ENCODE measurements at regions not wholly inside any gene's neighbourhood (a gene's known extent, or its start where the extent isn't known, plus 50 kb on each side); places are given as distances from the start of the nearest gene placed in this dataset.

- TF ChIP-seq POLR2AphosphoS5 (IDR thresholded peaks at IDR 0.05) (no peak), EP300 (IDR thresholded peaks at IDR 0.05) (no peak), POLR2A (IDR thresholded peaks at IDR 0.05) (no peak), CTCF (IDR thresholded peaks at IDR 0.05) (no peak)
- Histone ChIP-seq H3K36me3 (no peaks in the 10 kb centered on the region), H3K4me3 (no peak overlapping the region), H3K4me1 (peaks cover 0 to 29% (median 6%) of the 10 kb centered on the region in 3 donors), H3K9me3 (no peaks in the 10 kb centered on the region), H3K27ac (peak overlapping the region; percentile 26 to 78 (median 68)), H3K27me3 (no peaks in the 10 kb centered on the region)
- peak; percentile 14 for ATAC-seq
- 9 to 10% methylated on average over 3 to 5 of the region's 7 CpGs for WGBS, 2 donors (ENCODE audit: low coverage in 1 of 2)
Observed at GRCh38 chr18:7370375-7370774, 139.5 kb downstream of the LRRC30 start.

GRCh38 chr18:7370802-7371201, 139.9 kb downstream of the LRRC30 start:
- peak overlapping the region in 3 of 4 donors; percentile 61 to 78 (median 76) for H3K27ac ChIP-seq

GRCh38 chr18:7373441-7373840, 142.6 kb downstream of the LRRC30 start:
- Histone ChIP-seq H3K9me3 (peaks cover 0 to 18% (median 0%) of the 10 kb centered on the region in 3 donors), H3K27me3 (no peaks in the 10 kb centered on the region), H3K36me3 (no peaks in the 10 kb centered on the region), H3K27ac (no peak overlapping the region), H3K4me3 (no peak overlapping the region), H3K4me1 (peaks cover 0 to 26% (median 6%) of the 10 kb centered on the region in 3 donors)
- 72 to 75% methylated on average over 6 of the region's 6 CpGs for WGBS, 2 donors (ENCODE audit: low coverage in 1 of 2)
- TF ChIP-seq CTCF (IDR thresholded peaks at IDR 0.05) (no peak), POLR2AphosphoS5 (IDR thresholded peaks at IDR 0.05) (no peak), POLR2A (IDR thresholded peaks at IDR 0.05) (no peak), EP300 (IDR thresholded peaks at IDR 0.05) (no peak)
- ATAC-seq = no peak

More at GRCh38 chr18:7370802-7371201, 139.9 kb downstream of the LRRC30 start:
- Histone ChIP-seq H3K36me3 (no peaks in the 10 kb centered on the region), H3K4me3 (no peak overlapping the region), H3K9me3 (peaks cover 0 to 4% (median 0%) of the 10 kb centered on the region in 3 donors), H3K4me1 (peaks cover 0 to 29% (median 6%) of the 10 kb centered on the region in 3 donors), H3K27me3 (no peaks in the 10 kb centered on the region)
- 50% methylated on average over 2 to 6 of the region's 11 CpGs for WGBS, 2 donors (ENCODE audit: low coverage in 1 of 2)
- peak; percentile 88 for ATAC-seq
- TF ChIP-seq EP300 (IDR thresholded peaks at IDR 0.05) = no peak
- TF ChIP-seq CTCF (IDR thresholded peaks at IDR 0.05) = no peak
- TF ChIP-seq POLR2AphosphoS5 (IDR thresholded peaks at IDR 0.05) = peak; percentile 42
- TF ChIP-seq POLR2A (IDR thresholded peaks at IDR 0.05) = no peak

- Histone ChIP-seq H3K27ac (no peak overlapping the region), H3K4me3 (no peak overlapping the region), H3K27me3 (no peaks in the 10 kb centered on the region), H3K36me3 (no peaks in the 10 kb centered on the region), H3K4me1 (no peaks in the 10 kb centered on the region), H3K9me3 (peaks cover 0 to 10% (median 0%) of the 10 kb centered on the region in 3 donors)
- ATAC-seq = no peak
- TF ChIP-seq CTCF (IDR thresholded peaks at IDR 0.05) (no peak), POLR2AphosphoS5 (IDR thresholded peaks at IDR 0.05) (no peak), POLR2A (IDR thresholded peaks at IDR 0.05) (no peak), EP300 (IDR thresholded peaks at IDR 0.05) (no peak)
- 96 to 98% methylated on average over 8 to 9 of the region's 9 CpGs for WGBS, 2 donors (ENCODE audit: low coverage in 1 of 2)
Observed at GRCh38 chr18:7381307-7381706, 150.4 kb downstream of the LRRC30 start.

GRCh38 chr18:7382328-7383001, 151.6 kb downstream of the LRRC30 start:
- WGBS, 2 donors (ENCODE audit: low coverage in 1 of 2) = 55 to 79% methylated on average over 3 to 5 of the region's 5 CpGs
- TF ChIP-seq POLR2A (IDR thresholded peaks at IDR 0.05) (no peak), CTCF (IDR thresholded peaks at IDR 0.05) (no peak)
- Histone ChIP-seq H3K27me3 (no peaks in the 10 kb centered on the region), H3K9me3 (peaks cover 0 to 2% (median 0%) of the 10 kb centered on the region in 3 donors), H3K4me3 (no peak overlapping the region), H3K27ac (no peak overlapping the region), H3K4me1 (no peaks in the 10 kb centered on the region), H3K36me3 (no peaks in the 10 kb centered on the region)
- ATAC-seq = no peak

All from gastroesophageal sphincter (tissue), 4 donors.